NCI-H1694 (cell line): ENCODE measurements at regions not wholly inside any gene's neighbourhood (a gene's known extent, or its start where the extent isn't known, plus 50 kb on each side); places are given as distances from the start of the nearest gene placed in this dataset.
"Not testable (repeated sequence)": the region's sequence is repeated elsewhere in the genome, so short reads cannot be mapped to it uniquely, and the experiment has no call there.

ENCODE experiments used
- DNase-seq: peaks from one replicate; lab custom pipeline; 2025; lab: John Stamatoyannopoulos, UW

GRCh38 chr4:66929748-66930147 lies 615.6 kb downstream of the CENPC start:
- peak; percentile 83 for DNase-seq

- DNase-seq: not testable (repeated sequence)
These were observed 616.4 kb downstream of the CENPC start for GRCh38 chr4:66928881-66929280.

GRCh38 chr4:66927937-66928336 lies 617.4 kb downstream of the CENPC start:
- DNase-seq: peak; percentile 86

GRCh38 chr4:66926687-66927086 lies 618.6 kb downstream of the CENPC start:
- DNase-seq: no peak

- no peak for DNase-seq
These were observed 622.0 kb downstream of the CENPC start for GRCh38 chr4:66923081-66923865.

- DNase-seq: no peak
These were observed 623.9 kb downstream of the CENPC start for GRCh38 chr4:66921433-66921832.

- no peak for DNase-seq
These were observed 624.8 kb downstream of the CENPC start for GRCh38 chr4:66920514-66920913.

GRCh38 chr4:66911880-66912279 lies 633.4 kb downstream of the CENPC start:
- DNase-seq: no peak

GRCh38 chr4:66906314-66906713 lies 639.0 kb downstream of the CENPC start:
- no peak for DNase-seq

GRCh38 chr4:66899422-66900065 lies 645.8 kb downstream of the CENPC start:
- DNase-seq: no peak

- no peak for DNase-seq
These were observed 651.5 kb downstream of the CENPC start for GRCh38 chr4:66893807-66894206.

GRCh38 chr4:66887061-66887460 lies 658.2 kb downstream of the CENPC start:
- DNase-seq: no peak

GRCh38 chr4:66885501-66886165 lies 659.7 kb downstream of the CENPC start:
- no peak for DNase-seq

GRCh38 chr4:66876946-66877345 lies 668.4 kb downstream of the CENPC start:
- no peak for DNase-seq

GRCh38 chr4:66872661-66873060 lies 672.6 kb downstream of the CENPC start:
- DNase-seq: no peak

- no peak for DNase-seq
These were observed 681.8 kb downstream of the CENPC start for GRCh38 chr4:66863481-66863880.

GRCh38 chr4:66855956-66856355 lies 689.3 kb downstream of the CENPC start:
- no peak for DNase-seq

GRCh38 chr4:66853845-66854244 lies 691.5 kb downstream of the CENPC start:
- no peak for DNase-seq

- no peak for DNase-seq
These were observed 692.5 kb downstream of the CENPC start for GRCh38 chr4:66852843-66853242.

- no peak for DNase-seq
These were observed 695.7 kb downstream of the CENPC start for GRCh38 chr4:66849596-66849995.

- no peak for DNase-seq
These were observed 702.6 kb downstream of the CENPC start for GRCh38 chr4:66842724-66843088.

GRCh38 chr4:66842026-66842723 lies 703.1 kb downstream of the CENPC start:
- DNase-seq: no peak

- DNase-seq: no peak
These were observed 705.1 kb downstream of the CENPC start for GRCh38 chr4:66840178-66840577.
